NCI-H82 treated with DMSO at 0.1 percent for 48 hours (cell line): ENCODE measurements at regions not wholly inside any gene's neighbourhood (a gene's known extent, or its start where the extent isn't known, plus 50 kb on each side); places are given as distances from the start of the nearest gene placed in this dataset.

Source experiments
- DNase-seq: peaks from one replicate; lab custom pipeline; 2025; ENCODE audit not compliant: unreplicated experiment; lab: John Stamatoyannopoulos, UW

- DNase-seq: no peak
These were observed 397.1 kb downstream of the TSN start for GRCh38 chr2:122152571-122152970.

GRCh38 chr2:122156176-122156890, 400.9 kb downstream of the TSN start:
- no peak for DNase-seq

- DNase-seq: no peak
These were observed 401.7 kb downstream of the TSN start for GRCh38 chr2:122157158-122157557.

- no peak for DNase-seq
These were observed 408.2 kb downstream of the TSN start for GRCh38 chr2:122163617-122164016.

- no peak for DNase-seq
These were observed 409.5 kb downstream of the TSN start for GRCh38 chr2:122164964-122165363.

GRCh38 chr2:122166820-122167219, 411.4 kb downstream of the TSN start:
- no peak for DNase-seq

- DNase-seq: no peak
These were observed 412.1 kb downstream of the TSN start for GRCh38 chr2:122167515-122167914.

- no peak for DNase-seq
These were observed 413.3 kb downstream of the TSN start for GRCh38 chr2:122168799-122169198.

- no peak for DNase-seq
These were observed 417.4 kb downstream of the TSN start for GRCh38 chr2:122172812-122173211.

GRCh38 chr2:122174061-122174460, 418.6 kb downstream of the TSN start:
- no peak for DNase-seq

- DNase-seq: peak; percentile 98
These were observed 424.2 kb downstream of the TSN start for GRCh38 chr2:122179492-122180165.

- no peak for DNase-seq
These were observed 425.5 kb downstream of the TSN start for GRCh38 chr2:122180972-122181371.

GRCh38 chr2:122182616-122183355, 427.3 kb downstream of the TSN start:
- no peak for DNase-seq

GRCh38 chr2:122183890-122184289, 428.4 kb downstream of the TSN start:
- DNase-seq: no peak

- no peak for DNase-seq
These were observed 431.3 kb downstream of the TSN start for GRCh38 chr2:122186761-122187222.

GRCh38 chr2:122191331-122191730, 435.9 kb downstream of the TSN start:
- peak; percentile 61 for DNase-seq

GRCh38 chr2:122193622-122194021, 438.2 kb downstream of the TSN start:
- DNase-seq: no peak

- DNase-seq: no peak
These were observed 439.1 kb downstream of the TSN start for GRCh38 chr2:122194546-122194945.

GRCh38 chr2:122203523-122203922, 448.1 kb downstream of the TSN start:
- DNase-seq: no peak

- no peak for DNase-seq
These were observed 450.2 kb downstream of the TSN start for GRCh38 chr2:122205641-122206040.

- no peak for DNase-seq
These were observed 450.6 kb downstream of the TSN start for GRCh38 chr2:122206101-122206500.

GRCh38 chr2:122209377-122209776, 453.9 kb downstream of the TSN start:
- DNase-seq: no peak
